Eye (tissue), 1 donor: ENCODE measurements at regions not wholly inside any gene's neighbourhood (a gene's known extent, or its start where the extent isn't known, plus 50 kb on each side); places are given as distances from the start of the nearest gene placed in this dataset.
A peak's percentile ranks its signal among the peaks of the same experiment; 100 is the strongest.

Source experiments
- DNase-seq: peaks from one replicate; pipeline ENCODE4 v3.0.0-alpha.2; 2015

DNA sequence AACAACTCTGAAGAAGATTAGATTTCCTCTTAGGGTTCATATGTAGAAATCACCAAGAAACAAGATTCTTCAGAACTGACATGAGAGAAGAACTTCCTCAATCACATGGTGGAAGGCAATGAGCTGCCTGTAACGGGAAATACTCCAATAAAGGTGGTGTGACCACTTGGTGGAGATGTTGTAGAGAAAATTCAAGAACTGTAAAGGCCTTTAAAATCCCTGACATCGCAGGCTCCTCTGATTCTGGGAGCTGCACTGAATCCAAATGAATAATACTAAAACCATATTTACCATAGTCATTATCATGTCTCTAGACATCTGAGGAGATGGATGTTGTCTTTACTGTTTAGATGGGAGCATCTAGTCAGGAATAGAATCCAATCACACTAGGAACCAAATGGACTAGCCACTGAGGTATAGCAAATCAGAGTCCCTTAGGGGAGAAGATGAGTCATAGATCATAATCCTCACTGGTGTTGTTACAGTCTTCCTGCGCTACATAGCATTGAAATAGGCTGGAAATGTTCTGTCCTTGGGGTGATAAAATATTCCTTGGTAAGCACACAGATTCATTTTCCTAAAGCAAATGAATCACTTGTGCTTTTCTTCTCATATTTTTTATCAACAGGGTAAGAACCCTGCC, 321.6 kb upstream of the TENM4 start:
- DNase-seq, result peak; percentile 44

DNA sequence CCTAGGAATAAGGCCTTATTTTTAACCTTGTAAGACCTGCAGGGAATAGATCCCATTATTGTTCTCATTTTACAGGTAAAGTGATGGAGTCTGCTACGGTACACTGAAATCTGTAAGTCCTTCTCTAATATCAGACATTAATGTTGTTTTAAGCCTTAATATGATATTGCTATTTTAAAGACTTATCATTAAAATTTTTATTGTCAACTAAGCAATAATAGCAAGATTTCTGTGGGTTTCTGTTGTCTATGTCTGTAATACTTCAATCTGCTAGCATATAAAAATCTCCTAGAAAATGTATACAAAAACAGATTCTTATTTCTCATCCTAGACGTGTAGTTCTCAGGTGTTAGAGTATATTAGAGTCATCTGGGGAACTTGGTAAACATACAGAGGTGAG, 317.5 kb upstream of the TENM4 start:
- no peak for DNase-seq

DNA sequence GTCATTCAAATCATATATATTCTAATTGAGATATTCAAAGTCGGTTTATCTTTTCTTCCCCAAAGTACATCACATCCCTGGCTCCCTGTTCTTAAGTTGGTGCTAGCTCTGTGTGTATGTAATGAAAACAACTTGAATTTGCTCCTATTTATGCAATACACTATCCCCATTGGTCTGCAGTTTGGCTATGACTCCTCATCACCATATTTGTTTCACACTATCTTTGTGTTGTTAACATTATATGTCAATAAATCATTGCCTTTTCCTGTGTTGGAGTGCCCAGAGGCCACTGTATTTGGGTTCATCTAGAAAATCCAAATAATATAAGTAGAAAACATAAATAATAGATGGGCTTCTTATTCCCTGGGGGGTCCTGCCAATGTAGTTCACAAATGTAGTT, 306.6 kb upstream of the TENM4 start:
- DNase-seq, result peak; percentile 49

DNA sequence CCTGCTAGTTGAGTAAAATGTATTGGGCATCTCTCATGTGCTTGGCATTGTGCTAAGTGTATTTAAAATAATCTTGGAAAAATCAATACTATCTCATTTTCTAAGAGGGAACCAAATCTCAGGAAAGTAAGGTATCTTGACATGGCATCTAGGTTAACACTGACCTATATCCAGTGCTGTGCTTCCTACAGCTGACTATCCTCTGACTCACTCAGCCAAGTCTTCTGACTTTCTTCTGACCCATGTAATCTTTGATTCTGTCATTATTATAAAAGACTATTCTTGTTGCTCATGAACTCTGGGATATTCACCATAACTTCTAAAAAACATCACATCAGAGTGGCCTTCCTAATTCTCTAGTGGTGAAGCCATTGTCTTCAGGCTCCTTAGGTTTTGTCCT, 304.1 kb upstream of the TENM4 start:
- no peak for DNase-seq

DNA sequence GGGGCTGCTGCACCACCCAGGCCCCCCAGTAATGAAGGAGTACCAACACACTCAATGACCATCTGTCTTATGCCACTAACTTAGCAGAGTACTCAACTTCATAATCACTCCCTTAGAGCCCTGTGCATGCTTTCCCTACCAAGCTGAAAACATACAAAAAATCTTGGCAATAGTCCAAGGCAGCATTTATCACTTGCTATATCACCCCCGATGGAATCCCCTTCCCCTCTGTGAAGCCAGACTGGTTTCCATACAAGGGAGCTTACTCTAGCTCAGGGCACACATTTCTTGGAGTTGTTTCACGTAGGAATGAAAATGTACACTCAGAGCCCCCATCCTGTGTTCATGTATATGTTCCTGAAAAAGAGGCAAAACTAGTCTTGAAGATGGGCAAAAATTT, 301.3 kb upstream of the TENM4 start:
- DNase-seq, result no peak

DNA sequence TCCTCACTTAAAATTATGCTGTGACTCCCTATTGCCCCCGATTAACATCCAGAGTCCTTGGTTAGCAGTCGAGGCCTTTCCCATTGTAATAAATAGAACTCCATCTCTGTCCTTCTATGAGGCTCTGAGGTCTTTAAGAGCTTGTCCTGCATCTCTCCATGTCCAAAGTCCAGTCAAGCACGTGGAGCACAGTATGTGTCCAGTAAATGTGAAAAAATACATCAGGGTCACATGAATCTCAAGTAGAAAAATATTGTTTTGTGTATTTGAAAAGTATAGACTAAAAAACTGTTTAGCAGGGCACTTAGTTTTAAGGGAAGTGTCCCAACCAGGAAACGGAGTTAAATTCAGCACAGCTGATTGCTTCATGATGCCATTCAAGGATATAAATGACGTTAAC, 298.8 kb upstream of the TENM4 start:
- DNase-seq, result peak; percentile 9

DNA sequence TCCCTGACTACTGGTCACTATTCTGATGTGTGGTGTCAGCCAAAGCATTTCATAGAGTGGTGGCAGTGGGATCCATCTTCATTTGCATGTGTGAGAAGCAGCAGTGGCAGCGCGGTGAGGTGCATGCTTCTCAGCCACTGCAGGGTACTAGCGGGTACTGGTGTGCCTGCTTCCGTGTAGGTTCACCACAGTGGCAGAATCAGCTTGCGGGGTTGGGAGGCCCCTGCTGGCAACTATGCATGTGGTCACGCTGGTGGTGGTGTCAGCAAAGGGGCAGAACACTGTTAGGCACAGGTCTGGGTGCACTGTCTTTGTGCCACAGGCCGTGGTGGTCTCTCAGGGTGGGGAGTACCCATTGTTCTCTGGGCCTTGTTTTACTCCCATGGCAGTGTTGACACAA, 286.4 kb upstream of the TENM4 start:
- no peak for DNase-seq

DNA sequence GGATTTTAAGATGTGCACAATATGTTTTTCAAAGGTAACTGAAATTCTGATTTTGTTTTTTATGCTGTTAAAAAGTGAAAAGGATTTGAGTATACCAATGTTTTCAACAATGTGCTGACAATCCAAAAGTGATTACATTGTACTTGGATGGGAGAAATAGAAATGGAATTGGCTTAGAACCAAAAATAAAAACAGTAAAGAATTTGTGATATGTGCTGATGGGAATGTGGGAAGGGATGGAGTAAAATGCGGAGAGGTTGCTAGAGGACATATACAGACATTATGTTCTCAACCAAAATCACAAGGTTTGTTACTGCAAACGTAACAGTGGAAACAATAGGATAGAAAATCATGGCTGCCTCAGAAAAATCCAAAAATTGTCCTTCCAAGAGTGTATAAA, 279.3 kb upstream of the TENM4 start:
- no peak for DNase-seq

DNA sequence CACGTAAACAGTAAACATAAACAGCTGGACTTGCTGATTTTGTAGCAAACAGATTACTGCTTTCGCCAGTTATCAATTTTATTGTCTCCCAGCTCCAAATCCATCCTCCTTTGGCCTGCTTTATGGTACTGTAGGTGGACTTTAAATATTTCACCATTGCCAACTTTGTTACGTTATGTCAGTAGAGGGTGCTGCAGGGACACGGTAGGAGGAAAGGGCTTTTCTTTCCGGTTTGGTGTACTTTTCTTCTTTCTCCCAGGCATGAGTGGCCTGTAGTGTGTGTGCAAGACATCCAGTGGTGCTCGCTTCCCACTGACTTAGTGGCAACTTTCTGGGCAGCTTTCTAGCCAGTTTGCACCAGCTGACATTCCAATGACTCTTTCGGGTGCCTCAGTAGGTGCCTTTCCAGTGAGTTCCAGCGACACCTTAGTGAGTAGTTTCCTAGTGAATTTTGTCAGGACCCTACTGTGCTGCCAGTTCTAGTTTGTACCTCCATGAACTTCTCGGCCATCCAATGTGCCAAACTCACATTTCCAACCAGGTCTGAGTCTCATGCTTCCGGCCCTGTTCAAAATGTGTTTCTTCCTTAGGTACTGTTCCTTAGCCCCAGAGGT, 267.6 kb upstream of the TENM4 start:
- DNase-seq, result peak; percentile 52

DNA sequence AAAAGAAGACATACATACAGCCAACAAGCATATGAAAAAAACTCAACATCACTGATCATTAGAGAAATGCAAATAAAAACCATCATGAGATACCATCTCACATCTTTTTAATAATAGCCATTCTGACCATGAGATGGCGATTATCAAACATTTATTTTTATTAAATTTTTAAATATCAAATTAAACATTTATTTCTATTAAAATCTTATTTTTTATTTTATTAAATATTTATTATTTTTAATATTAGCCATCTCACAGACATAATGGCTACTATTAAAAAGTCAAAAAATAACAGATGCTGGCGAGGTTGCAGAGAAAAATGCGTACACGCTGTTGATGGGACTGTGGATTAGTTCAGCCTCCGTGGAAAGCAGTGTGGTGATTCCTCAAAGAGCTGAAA, 264.8 kb upstream of the TENM4 start:
- no peak for DNase-seq

DNA sequence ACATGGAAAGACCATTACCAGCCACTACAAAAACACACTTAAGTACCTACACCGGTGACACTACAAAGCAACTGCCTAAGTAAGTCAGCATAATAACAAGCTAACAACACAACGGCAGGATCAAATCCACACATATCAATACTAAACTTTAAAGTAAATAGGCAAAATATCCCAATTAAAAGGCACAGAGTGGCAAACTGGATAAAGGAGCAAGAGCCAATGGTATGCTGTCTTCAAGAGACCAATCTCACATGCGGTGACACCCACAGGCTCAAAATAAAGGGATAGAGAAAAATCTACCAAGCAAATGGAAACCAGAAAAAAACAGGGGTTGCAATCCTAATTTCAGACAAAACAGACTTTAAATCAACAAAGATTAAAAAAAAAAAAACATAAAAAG, 261.5 kb upstream of the TENM4 start:
- DNase-seq, result no peak

DNA sequence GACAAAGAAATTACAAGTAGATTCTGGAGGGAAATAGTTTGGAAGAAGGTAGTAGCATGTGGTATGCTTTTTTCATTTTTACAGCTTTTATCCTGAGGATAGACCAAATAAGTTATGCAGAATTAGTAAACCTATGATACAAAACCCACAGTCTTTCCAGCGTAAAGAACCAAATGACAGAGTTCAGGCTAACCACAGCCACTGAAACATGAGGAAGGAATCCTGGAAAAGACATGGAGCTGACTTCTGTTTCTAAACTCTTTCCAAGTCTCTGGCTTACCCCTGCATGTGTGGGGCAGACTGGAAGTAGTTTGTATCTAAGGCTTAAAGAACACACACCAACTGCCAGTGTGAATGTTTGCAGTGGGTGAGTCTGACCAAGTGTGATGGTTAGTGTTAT, 258.4 kb upstream of the TENM4 start:
- DNase-seq, result no peak

DNA sequence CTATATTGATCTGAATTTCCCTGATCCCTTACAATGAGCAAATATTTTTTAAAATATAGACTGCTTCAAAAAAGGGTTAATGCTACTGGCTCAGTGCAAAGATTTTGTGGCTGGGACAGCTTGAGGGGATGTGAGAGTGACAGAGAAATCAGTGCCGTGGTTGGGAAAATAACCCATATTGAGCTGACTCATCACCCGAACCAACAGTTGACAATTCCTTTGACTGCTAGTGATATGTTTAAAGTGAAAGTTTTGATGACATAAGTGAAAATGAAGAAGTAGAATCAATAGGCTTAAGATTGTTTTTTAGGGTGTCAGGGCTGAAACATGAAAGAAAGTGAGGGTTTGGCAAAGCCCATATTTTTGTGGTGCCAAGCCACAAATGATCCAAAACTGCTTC, 257.1 kb upstream of the TENM4 start:
- peak; percentile 19 for DNase-seq

DNA sequence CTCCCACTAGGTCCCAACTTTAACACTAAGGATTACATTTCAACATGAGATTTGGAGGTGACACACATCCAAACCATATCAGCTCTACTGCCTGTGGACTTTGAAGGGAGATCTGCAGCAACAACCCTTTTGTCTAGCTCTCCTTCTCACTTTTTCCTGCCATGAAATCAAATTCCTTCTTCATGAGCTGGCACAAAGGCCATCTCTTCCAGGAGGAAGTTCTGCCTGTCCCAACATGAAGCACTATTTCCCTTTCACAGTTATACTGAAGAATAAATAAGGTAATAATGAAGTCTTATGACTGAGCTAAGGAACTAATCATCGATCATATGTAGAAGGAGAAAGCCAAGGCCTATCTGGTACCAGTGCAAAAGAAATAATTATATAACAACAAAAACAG, 253.5 kb upstream of the TENM4 start:
- no peak for DNase-seq

DNA sequence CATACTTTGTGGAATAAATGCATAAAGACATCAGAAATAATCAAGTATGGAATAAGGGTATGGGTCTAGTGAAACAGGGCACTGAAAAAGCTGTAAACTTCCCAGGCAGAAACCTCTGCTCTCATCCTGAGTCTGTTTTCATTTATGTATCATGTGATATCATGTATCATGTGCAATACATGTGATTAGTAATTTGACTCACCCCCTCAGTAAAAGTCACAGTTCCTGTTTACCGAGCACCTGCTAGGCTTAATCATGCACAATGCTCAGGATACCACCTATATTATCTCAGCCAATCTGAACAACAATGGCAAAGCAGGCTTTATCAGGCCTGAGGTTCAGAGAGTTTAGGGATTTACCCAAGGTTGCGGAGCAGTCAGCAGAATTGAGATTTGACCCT, 250.6 kb upstream of the TENM4 start:
- DNase-seq, result no peak

DNA sequence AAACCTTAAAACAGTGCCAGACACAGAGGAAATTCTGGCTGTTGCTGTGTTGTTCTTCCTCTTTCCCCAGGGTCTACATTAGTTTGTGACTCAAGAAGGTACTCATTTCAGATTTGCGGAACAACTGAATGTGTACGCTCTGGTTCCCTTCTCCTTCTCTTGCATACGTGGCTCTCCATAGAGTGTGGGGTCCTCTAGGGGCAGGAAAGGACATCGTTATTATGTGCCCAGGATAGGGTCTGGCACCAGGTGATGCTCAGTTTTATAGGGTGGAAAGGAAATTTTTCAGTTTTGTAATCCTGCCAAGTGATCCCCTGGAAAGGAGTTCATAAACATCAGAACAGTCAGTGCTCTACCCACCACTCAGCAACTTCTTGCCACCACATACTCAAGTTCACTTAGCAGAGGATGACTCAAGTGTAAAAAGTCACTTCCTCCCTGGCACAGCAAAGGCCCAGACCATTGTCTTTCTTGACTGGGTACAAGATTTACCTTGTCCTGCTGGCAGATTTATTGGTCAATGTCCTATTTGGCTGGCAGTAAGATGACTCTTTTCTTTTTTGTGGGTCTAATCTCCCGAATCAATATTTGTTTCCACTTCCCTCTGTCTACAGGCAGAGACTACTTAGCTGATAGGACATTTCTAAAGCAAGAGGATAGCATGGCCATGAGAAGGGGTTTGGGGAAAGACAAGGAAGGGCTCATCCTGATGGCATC, 246.0 kb upstream of the TENM4 start:
- DNase-seq, result no peak

DNA sequence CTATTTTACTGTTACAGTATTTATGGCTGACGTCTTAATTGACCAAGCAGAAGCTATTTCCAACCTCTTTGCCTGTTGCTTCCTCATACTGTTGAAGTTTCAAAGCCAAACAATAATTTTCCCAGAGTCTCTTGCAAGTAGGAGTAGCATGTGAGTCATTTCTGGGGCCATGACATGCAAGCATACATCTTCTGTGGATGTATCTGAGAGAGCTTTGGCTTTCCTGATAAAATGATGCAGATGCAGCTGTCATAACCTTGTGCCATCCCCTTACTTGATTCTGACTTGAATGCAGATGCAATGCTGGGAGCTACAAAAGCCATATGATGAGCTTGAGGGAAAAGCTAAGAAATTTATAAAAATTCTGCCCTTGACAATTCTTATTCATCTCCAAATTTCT, 243.1 kb upstream of the TENM4 start:
- DNase-seq, result no peak

DNA sequence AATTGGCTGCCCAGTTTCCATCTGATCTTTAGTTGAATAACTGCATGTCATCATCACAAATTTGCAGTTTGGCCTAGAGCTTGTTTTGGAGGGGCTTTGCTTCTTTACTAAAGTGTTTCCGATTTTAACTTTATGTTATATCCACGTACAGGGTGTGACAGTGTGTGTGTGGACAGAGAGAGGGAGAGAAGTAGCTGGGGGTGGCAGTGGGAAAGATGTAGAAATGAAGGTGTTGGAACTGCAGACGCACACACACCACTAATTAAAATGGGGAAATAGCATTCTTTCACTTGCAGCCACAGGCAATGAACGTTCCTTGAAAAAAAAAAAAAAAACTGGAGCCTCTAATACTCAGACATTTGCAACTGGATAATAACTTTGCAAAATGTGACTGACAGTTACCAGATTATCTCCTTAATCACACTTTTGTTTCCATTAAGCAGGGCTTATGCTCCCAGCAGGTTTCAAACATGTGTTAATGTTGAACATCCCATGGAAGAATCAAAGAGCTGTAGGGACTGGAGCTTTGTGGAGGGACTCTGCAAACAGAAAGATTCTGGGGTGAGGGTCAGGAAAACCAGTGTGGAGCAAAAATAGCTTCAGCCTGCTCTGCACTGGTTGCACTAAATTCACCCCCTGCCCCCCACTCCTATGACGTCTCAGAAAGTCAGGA, 238.1 kb upstream of the TENM4 start:
- peak; percentile 44 for DNase-seq

DNA sequence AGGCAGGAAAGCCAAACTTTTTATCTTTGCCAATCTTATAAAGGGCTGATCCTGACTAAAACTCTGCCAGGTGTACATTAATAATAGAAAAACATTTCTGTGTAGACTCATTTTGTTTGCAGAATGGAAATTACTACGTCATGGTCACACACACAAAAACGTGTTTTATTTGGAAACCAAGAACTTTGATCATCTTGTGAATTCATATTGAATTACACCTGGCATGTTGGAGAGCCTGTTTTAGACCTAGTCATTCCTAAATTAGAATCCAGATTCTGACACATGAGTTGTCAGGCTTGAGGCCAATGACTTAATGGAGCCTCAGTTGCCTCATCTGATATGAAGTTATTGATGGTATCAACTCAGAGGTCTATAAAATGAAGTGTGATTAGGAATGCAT, 235.6 kb upstream of the TENM4 start:
- DNase-seq, result no peak

DNA sequence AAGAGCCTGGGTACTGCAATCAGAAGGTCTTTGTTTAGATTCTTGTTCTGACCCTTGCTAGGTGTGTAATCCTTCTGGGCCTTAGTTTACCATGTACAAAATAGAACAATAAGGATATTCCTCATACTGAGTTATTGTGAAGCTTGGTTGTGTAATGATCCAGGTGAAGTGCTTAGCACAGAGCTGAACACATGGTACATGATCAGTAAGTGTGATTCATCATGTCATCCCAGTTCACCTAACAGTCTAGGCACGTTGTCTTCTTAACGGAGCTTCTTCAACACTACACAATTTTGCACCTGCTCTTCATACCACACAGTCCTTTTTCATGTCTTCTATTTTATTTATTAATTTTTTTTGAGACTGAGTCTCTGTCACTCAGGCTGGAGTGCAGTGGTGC, 234.3 kb upstream of the TENM4 start:
- no peak for DNase-seq

DNA sequence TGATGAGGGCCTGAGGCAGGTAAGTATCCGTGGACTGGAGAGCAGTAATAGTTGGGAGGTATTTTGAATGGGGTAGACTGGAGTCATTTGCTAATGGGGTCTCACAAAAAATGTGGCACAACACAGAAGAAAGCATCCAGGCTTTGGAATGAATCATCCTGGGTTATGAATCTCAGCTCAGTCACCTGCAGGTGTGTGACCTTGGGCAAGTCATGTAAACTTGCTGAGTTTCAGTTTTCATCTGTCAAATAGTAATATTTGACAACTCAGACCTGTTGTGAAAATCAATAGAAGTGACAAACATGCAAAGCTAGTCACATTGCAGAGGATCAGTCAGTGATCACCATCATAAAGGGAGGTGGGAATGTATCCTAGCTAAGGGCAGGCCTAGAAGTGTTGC, 232.0 kb upstream of the TENM4 start:
- no peak for DNase-seq

DNA sequence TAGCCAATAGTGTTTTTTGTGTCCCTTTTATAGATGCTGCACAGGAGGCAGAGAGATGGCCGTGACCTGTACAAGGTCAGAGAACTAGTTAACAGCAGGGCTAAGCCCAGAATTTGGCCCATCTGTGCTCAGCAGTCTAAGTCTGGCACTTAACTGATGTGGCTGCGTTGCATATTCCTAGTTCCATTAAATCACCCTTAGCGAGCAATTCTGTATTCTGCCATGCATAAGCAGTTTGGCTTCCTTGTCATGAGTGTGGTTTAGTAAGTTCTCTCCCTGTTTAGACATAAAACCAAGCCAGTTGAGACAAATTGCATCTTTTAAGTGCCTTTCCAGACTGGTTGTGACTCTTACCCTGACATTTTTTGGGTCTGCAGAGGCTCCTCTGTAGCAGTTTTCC, 230.6 kb upstream of the TENM4 start:
- no peak for DNase-seq

DNA sequence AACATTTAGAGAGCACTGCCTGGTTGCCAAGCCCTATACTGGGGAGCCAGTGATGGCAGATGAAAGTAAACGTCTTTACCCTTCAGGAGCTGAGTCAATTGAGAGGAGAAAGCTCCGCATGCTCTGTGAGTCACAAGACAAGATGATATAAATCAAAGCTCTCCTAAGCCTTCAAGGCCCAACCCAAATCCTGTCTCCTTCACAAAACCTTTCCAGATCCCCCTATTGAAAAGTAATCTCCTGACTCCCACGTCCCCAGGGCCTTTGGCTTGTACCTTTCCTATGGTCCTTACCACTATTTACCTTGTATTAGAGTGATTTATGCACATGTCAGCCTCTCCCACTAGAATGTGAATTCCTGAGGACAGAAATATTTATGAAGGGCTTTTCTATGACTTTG, 230.1 kb upstream of the TENM4 start:
- DNase-seq, result no peak

DNA sequence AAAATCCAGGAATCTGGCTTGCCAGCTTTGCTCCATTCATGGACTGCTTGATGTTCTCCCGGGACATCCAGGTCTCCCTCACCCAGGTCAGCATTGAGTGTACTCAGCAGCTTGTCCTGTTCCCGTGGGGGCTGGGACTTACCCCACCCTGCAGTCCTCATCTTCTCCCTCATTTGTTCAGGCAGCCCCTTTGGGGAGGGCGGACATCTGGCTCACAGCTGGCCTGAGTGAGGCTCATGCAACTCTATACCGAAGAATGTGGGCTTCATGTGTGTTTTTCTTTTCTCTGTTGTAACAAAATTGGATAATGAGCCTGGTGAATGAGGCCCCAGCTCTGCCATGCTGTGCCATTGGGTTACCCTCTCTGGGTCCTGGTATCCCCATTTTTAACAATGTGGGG, 227.7 kb upstream of the TENM4 start:
- DNase-seq, result peak; percentile 62
